K562 (cell line): ENCODE measurements at regions not wholly inside any gene's neighbourhood (a gene's known extent, or its start where the extent isn't known, plus 50 kb on each side); places are given as distances from the start of the nearest gene placed in this dataset.

ENCODE experiments used
- CREB1 ChIP-seq, 2 experiments: sonication (generic) in 1 of 2; formaldehyde crosslinking in 1 of 2; IDR thresholded peaks; 2 replicates each; pipeline versions ENCODE4 v1.6.1 to v1.8.0; 2012 to 2022; ENCODE audit warnings: inconsistent platforms in 1 of 2, mild to moderate bottlenecking in 1 of 2, missing genetic modification reagents in 1 of 2, moderate library complexity in 1 of 2
- CTCF ChIP-seq, 3 experiments: IDR thresholded peaks in 2 of 3; conservative IDR thresholded peaks in 1 of 3; 2 replicates each; pipeline ENCODE4 v1.5.1; 2011 to 2012; ENCODE audit warnings: low read length in 3 of 3, mild to moderate bottlenecking in 3 of 3, control low read depth in 2 of 3, improper control_type of control experiment in 1 of 3, inconsistent platforms in 1 of 3, low read depth in 1 of 3, mixed read lengths in 1 of 3, moderate library complexity in 1 of 3; ENCODE audit not compliant: insufficient read depth in 2 of 3
- EGR1 ChIP-seq: fragments of 450-650 bp; conservative IDR thresholded peaks from 2 replicates; pipeline ENCODE4 v1.6.1; 2017; ENCODE audit warnings: mild to moderate bottlenecking
- EZH2 ChIP-seq: IDR thresholded peaks from 2 replicates; pipeline ENCODE4 v1.6.1; 2012; ENCODE audit warnings: low read depth, mild to moderate bottlenecking, inconsistent platforms, low read length, borderline replicate concordance
- FOS ChIP-seq: IDR thresholded peaks from 3 replicates; pipeline ENCODE4 v1.6.1; 2011; ENCODE audit not compliant: insufficient read length; ENCODE audit errors: extremely low read depth
- KAT7 ChIP-seq: sonication (generic); formaldehyde crosslinking; IDR thresholded peaks from 2 replicates; pipeline ENCODE4 v1.8.0; 2022; ENCODE audit warnings: missing genetic modification reagents, mild to moderate bottlenecking, borderline replicate concordance
- MXI1 ChIP-seq: IDR thresholded peaks from 2 replicates; pipeline ENCODE4 v1.6.1; 2011; ENCODE audit warnings: low read depth, mild to moderate bottlenecking, improper control_type of control experiment, low read length
- SPI1 ChIP-seq: IDR thresholded peaks from 2 replicates; pipeline ENCODE4 v1.6.1; 2011; ENCODE audit warnings: low read depth, low read length, control low read depth, borderline replicate concordance
- TARDBP ChIP-seq: fragments of 450-650 bp; IDR thresholded peaks from 2 replicates; pipeline ENCODE4 v1.6.1; 2016
- ZC3H11A ChIP-seq: IDR thresholded peaks from 2 replicates; pipeline ENCODE4 v1.6.1; 2012; ENCODE audit warnings: low read depth, low read length, improper control_type of control experiment

- no peak for TF ChIP-seq EZH2
- no peak for TF ChIP-seq CTCF (IDR thresholded peaks at IDR 0.05 in 2 of 3, conservative IDR thresholded peaks at IDR 0.05 in 1 of 3; ENCODE audit: insufficient read depth in 2 of 3, low read depth in 1 of 3, low read length in 3 of 3)
- no peak for TF ChIP-seq MXI1
- TF ChIP-seq FOS: no peak
- no peak for TF ChIP-seq SPI1
- TF ChIP-seq EGR1: no peak
- no peak for TF ChIP-seq TARDBP
- no peak for TF ChIP-seq KAT7 (CRISPR knock-in tag)
- TF ChIP-seq CREB1 (IDR thresholded peaks at IDR 0.05): no peak
- TF ChIP-seq CREB1 (CRISPR knock-in tag; IDR thresholded peaks at IDR 0.05): no peak
- no peak for TF ChIP-seq ZC3H11A
Measured at GRCh38 chr6:170144571-170145271, 146.2 kb downstream of the DLL1 start.
